ENCODE measurements at regions not wholly inside any gene's neighbourhood (a gene's known extent, or its start where the extent isn't known, plus 50 kb on each side); places are given as distances from the start of the nearest gene placed in this dataset.

GRCh38 chr6:90877616-90878015 lies 290.7 kb upstream of the MAP3K7 start (continued):
- TF ChIP-seq CHD7 (IDR thresholded peaks at IDR 0.05; ENCODE audit: insufficient replicate concordance, low read length): no peak
- no peak for TF ChIP-seq RNF2 (IDR thresholded peaks at IDR 0.05; ENCODE audit: borderline replicate concordance, low read depth, low read length, missing control alignments, poor library complexity, severe bottlenecking)
- TF ChIP-seq CEBPB (IDR thresholded peaks at IDR 0.05; ENCODE audit: low read depth, low read length): no peak
- TF ChIP-seq ASH2L (IDR thresholded peaks at IDR 0.05; ENCODE audit: low read length): no peak
- no peak for TF ChIP-seq SP4 (IDR thresholded peaks at IDR 0.05; ENCODE audit: low read length)
- TF ChIP-seq CREB1 (IDR thresholded peaks at IDR 0.05): no peak
- TF ChIP-seq POLR2AphosphoS5 (IDR thresholded peaks at IDR 0.05; ENCODE audit: low read depth, low read length): no peak
- TF ChIP-seq USF2 (IDR thresholded peaks at IDR 0.05; ENCODE audit: low read length): no peak
- TF ChIP-seq GTF2F1 (IDR thresholded peaks at IDR 0.05; ENCODE audit: borderline replicate concordance, low read depth, low read length): no peak

All from H1 (cell line).